ENCODE measurements at regions not wholly inside any gene's neighbourhood (a gene's known extent, or its start where the extent isn't known, plus 50 kb on each side); places are given as distances from the start of the nearest gene placed in this dataset.
"Not testable (repeated sequence)": the region's sequence is repeated elsewhere in the genome, so short reads cannot be mapped to it uniquely, and the experiment has no call there.

DNA sequence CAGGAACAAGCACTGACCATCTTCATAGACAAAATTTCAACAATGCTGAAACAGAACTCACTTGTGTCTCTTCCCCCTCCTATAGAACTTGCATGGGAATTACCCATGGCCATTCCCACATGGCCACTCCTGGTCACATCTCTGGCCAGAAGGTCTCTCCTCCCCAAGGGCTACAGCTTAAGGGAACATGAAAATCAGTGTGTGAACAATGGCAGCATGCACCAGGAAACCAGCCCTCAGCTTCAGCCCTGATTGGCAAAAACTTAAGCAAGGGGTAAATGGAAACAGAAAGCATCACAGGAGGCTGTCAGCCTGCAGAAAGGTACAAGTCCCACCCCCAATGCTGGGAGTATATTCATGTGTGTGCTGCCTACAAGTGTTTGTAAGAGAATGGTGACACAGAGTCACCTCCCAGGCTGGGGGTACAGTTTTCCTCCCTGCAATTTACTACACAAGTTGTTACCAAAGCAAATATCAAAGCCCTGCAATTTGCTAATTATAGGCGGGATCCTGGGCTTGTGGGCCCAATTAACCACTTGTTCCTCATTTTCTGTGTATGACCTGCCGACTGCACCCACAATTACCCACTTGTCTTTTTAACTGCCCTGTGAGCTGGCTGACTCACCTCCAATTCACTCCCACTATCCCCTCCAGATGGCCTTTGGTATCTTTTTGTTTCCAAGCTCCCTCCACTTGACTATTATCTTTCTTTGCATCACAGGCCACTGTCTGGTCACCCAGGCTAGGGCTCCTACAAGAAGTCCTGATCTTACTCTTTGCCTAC, 84.4 kb upstream of the HES1 start:
- no peak for DNase-seq

GRCh38 chr3:194053136-194053535, 82.8 kb upstream of the HES1 start:
- DNase-seq = no peak

DNA sequence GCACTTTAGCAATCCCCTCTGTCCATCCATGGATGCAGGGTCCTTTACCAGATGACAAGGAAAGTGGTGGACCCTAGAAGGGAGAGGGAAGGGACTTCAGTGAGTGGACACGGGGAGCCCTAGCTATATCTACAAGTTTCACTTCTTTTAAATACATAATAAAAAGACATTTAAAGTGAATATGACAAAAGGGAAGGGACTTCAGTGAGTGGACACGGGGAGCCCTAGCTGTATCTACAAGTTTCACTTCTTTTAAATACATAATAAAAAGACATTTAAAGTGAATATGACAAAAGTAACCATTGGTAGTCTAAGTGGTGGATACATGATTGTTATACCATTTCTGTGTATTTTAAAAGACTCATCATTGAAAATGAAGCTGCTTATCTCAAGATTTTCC, 81.9 kb upstream of the HES1 start:
- DNase-seq = no peak

GRCh38 chr3:194054540-194054939, 81.4 kb upstream of the HES1 start:
- DNase-seq = no peak

GRCh38 chr3:194054961-194055360, 81.0 kb upstream of the HES1 start:
- DNase-seq = no peak

GRCh38 chr3:194056323-194056722, 79.6 kb upstream of the HES1 start:
- peak; percentile 11 for DNase-seq

DNA sequence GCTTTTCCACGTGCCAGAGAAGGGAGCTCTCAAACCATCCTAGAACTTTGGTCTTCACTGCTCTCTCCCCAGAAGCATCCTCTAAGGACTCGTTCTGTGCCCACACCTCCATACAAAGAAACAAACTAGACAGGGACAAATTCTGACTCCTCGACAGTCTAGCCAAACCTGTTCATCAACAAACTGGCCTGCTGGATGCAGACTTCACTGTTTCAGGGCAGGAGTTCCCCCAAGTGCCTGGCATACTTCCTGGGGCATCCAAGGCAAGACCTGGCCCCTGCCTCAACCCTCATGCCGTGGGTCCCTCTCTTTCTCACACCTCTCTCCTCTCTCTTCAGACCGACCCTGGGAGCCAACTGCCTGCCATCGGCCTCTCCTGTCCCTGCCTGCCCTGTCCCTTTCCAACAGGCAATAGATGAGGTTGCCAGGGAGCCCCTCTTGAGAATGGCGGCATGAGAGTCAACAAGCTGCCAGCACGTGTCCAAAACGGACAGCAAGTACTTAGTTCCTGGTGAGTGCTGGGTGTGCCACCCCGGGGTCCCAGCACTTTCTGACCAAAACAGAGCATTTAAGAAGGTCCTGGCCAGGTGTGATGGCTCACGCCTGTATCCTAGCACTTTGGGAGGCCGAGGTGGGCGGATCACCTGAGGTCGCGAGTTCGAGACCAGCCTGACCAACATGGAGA, 79.1 kb upstream of the HES1 start:
- no peak for DNase-seq

GRCh38 chr3:194057570-194058188, 78.3 kb upstream of the HES1 start:
- DNase-seq = no peak

- DNase-seq = peak; percentile 34
Observed at GRCh38 chr3:194058189-194058571, 77.8 kb upstream of the HES1 start.

- no peak for DNase-seq
Observed at GRCh38 chr3:194058753-194059152, 77.2 kb upstream of the HES1 start.

DNA sequence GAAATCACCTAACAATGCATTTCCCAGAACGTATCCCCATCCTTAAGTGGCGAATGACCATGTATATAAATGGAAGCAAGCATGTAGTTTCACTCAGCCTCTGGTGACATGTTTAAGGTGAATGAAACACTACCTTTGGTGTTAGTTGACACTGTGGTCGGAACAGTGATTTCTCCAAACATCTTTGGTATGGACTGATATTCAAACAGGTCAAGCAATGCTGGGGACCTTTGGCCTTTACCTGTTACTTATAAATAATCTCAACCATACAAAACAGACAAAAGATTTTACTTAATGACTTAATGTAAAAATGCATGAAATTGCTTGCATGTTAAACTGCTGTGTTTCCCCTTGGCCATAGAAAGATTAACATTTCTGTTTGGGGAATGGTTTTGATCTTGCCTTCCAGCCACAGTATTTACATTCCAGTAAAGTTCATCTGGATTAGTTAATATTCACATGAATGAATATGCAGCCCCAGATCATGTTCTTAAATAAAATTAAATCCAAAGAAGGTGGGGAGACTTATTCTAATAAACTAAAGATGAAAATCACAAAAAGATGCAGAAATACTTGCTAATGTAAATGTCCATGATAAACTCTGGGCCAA, 74.4 kb upstream of the HES1 start:
- no peak for DNase-seq

- no peak for DNase-seq
Observed at GRCh38 chr3:194062830-194063229, 73.1 kb upstream of the HES1 start.

DNA sequence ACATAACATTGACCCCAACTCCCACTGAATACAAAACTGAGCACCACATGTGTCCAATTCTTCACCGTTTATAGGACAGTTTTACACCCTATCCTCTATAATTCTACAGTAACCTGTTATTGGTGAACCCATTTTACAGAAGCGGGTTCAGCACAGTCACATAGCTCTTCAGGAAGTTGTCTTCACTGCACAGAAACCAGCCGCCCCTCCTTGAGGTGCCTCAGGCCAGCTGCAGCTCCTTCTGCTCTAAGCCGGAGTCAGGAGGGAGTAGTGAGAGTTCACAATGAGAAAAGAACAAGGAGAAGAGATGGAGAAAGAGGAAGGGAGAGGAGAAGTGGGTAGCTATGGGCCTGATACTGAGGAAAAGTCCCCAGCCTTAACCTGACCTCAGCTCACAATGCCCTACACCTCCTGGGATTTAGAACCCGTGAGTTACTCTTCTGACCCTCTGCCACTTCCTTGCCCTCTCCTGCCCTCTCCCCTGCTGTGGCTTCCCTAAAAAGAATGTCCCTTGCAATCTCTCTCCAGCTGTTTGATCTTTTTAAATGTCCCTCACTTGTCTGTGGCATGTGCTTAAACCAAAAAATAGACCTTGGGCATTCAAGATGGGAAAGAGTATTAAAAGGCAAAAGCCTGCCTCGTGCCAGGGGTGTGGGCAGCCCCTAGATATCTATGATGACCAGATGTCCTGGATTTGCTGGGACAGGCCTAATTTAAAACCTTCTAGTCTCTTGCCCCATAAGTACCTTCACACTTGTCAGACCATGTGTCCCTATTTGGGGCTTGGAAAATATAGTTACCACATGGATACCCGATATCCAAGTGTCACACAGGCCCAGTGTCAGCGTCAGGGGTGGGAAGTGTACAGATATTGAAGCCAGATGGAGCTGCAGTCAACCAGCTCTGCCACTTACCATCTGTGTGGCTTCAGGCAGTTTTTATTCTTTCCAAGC, 71.3 kb upstream of the HES1 start:
- no peak for DNase-seq

DNA sequence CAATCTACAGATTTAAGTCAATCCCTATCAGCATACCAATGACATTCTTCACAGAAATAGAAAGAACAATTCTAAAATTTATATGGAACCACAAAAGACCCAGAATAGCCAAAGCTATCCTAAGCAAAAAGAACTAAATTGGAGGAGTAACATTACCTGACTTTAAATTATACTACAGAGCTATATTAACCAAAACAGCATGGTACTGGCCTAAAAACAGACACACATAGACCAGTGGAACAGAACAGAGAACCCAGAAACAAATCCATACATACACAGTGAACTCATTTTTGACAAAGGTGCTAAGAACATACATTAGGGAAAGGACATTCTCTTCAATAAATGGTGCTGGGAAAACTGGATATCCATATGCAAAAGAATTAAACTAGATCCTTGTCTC, 68.6 kb upstream of the HES1 start:
- not testable (repeated sequence) for DNase-seq

- DNase-seq = no peak
Observed at GRCh38 chr3:194067949-194068362, 68.0 kb upstream of the HES1 start.

DNA sequence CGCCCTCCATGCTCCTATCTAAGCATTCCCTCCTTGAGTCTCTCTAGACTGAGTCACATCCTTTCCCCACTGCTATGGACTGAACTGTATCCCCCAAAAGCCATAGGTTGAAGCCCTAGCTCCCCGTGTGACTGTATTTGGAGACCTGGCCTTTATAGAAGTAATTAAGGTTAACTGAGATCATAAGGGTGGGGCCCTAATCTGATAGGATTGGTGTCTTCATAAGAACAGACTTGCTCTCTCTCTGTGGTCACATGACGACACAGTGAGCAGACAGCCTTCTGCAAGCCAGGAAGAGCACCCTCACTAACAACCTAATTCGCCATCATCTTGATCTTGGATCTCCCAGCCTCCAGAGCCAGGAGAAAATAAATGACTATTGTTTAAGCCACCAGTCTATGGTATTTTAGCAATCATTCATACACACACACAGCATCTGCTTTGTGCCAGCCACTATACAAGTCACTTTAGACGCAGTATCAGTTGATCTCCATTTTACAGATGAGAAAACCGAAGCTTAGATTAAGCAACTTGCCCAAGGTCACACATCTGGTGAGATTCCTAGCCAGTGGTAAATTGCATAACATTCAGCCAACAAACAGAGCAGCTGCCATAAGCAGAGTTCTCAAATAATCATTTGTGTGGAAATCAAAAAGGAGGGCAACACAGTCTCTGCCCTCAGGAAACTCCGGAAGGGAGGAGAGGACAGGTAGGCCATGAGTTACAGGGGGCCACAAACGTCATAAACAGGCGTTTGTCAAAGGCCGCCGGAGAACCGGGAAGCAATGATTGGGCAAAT, 66.3 kb upstream of the HES1 start:
- DNase-seq = no peak

DNA sequence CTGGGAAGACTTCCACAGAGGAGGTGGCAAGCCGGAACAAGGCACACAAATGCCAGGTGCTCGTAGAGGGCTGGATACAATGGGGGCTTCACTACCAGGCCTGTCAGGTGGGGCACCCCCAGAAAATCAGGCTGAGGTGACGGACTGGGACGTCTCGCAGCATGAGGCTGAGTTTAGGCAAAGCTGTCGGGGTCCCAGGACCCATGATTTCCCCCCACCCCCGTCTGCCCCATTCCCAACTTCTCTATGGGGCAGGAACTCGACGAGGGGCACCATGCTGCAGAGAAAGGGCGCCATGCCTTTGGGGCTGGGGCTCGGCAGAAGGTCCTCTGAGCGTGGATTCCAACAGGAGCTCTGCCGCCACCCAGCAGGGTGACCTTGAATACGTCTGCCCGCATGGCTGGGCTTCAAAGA, 65.7 kb upstream of the HES1 start:
- DNase-seq = no peak

- DNase-seq = peak; percentile 65
Observed at GRCh38 chr3:194070634-194071409, 65.1 kb upstream of the HES1 start.

GRCh38 chr3:194072097-194072428, 63.9 kb upstream of the HES1 start:
- no peak for DNase-seq

DNA sequence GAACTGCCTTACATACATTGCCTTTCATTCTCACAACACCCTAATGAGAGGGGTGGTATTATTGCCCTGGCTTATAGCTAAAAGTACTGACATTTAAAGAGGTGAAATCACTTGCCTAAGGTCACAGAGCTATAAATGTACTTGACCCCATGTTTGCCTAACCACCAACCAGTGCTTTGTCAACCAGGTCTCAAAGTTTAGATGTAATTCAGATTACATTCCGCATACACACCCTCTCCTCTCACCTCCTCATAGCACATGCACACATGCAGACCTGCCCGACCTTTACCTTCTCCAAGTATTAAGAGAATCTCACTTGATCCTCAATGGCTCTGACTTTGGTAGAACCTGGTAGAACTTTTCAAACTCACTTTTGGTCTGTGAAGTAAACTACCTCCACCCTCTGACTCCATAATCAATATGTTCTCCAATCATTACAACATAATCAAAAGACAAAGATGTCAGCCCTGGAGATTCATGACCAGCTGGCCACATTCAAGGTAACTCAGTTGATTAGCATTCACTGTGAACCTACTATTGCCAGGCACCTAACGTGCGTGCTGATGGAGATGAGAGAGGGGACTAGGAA, 63.2 kb upstream of the HES1 start:
- no peak for DNase-seq

DNA sequence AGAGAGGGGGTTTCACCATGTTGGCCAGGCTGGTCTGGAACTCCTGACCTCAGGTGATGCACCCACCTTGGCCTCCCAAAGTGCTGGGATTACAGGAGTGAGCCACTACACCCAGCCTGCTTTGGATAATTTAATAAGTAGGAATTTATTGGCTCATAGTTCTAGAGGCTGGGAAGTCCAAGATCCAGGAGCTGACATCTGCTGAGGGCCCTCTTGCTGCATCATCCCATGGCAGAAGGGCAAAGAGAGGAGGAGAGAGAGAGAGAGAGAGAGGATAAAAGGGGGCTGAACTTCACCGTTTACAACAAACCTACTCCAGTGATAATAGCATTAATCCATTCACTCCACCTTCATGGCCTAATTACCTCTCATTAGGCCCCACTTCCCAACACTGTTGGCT, 62.0 kb upstream of the HES1 start:
- DNase-seq = no peak
